RWPE1 (cell line): ENCODE measurements at regions not wholly inside any gene's neighbourhood (a gene's known extent, or its start where the extent isn't known, plus 50 kb on each side); places are given as distances from the start of the nearest gene placed in this dataset.
A peak's percentile ranks its signal among the peaks of the same experiment; 100 is the strongest.

Experiments used
- CTCF ChIA-PET: fragments of 350-600 bp; sonication (Branson Sonifier 250); formaldehyde crosslinking; extraction: SDS; loops from one replicate; lab custom pipeline; 2021; lab: Yijun Ruan, JAX
- POLR2A ChIA-PET: fragments of 400-600 bp; formaldehyde crosslinking; extraction: SDS; loops from one replicate; lab custom pipeline; 2020; ENCODE audit warnings: antibody characterized with exemption; ENCODE audit not compliant: low non-redundant PET; lab: Yijun Ruan, JAX
- DNase-seq: peaks from one replicate; pipeline ENCODE4 v3.0.0; 2012; ENCODE audit warnings: low spot score
- H3K27ac ChIP-seq: fragments of 450-650 bp; 2 replicates; pipeline ENCODE4 v1.5.1; 2017
- CTCF ChIP-seq: fragments of 450-650 bp; conservative IDR thresholded peaks from 2 replicates; pipeline ENCODE4 v1.5.1; 2017; ENCODE audit warnings: low read depth, mild to moderate bottlenecking

- H3K27ac ChIP-seq = no peak overlapping the region
- POLR2A ChIA-PET = interaction anchor here (0.6 kb wide), 1 partner anchor 8 kb away, joined by 3 read pairs; no protein-coding TSS in a partner anchor
- DNase-seq = peak; percentile 32
Measured at GRCh38 chr5:123881759-123882244, 369.8 kb downstream of the CSNK1G3 start.

GRCh38 chr5:123880875-123881274 lies 368.9 kb downstream of the CSNK1G3 start:
- POLR2A ChIA-PET = interaction anchor here (0.6 kb wide), 1 partner anchor 9 kb away, joined by 3 read pairs; no protein-coding TSS in a partner anchor

More at GRCh38 chr5:123881759-123882244, 369.8 kb downstream of the CSNK1G3 start:
- CTCF ChIA-PET = interaction anchor here (0.5 to 1.9 kb wide), 4 partner anchors 11 to 145 kb away, joined by 3 to 5 read pairs (median 4); no protein-coding TSS in a partner anchor
- no peak for TF ChIP-seq CTCF

GRCh38 chr5:123879071-123879470 lies 367.1 kb downstream of the CSNK1G3 start:
- POLR2A ChIA-PET = no interaction called here
- H3K27ac ChIP-seq = no peak overlapping the region
- DNase-seq = no peak
- TF ChIP-seq CTCF = no peak
- CTCF ChIA-PET = no interaction called here

More at GRCh38 chr5:123880875-123881274, 368.9 kb downstream of the CSNK1G3 start:
- no peak for DNase-seq
- no peak for TF ChIP-seq CTCF
- CTCF ChIA-PET = no interaction called here
- no peak overlapping the region for H3K27ac ChIP-seq

GRCh38 chr5:123876276-123876790 lies 364.4 kb downstream of the CSNK1G3 start:
- no peak for DNase-seq
- ChIA-PET CTCF (interaction anchor here (0.5 to 0.6 kb wide), 2 partner anchors 8 to 1422 kb away, joined by 4 read pairs; no protein-coding TSS in a partner anchor), POLR2A (interaction anchor here (0.8 kb wide), 1 partner anchor 16 kb away, joined by 3 read pairs; no protein-coding TSS in a partner anchor)
- no peak for TF ChIP-seq CTCF
- no peak overlapping the region for H3K27ac ChIP-seq

GRCh38 chr5:123875561-123876275 lies 363.7 kb downstream of the CSNK1G3 start:
- no peak overlapping the region for H3K27ac ChIP-seq
- CTCF ChIA-PET = interaction anchor here (0.5 to 0.6 kb wide), 2 partner anchors 521 to 1422 kb away, joined by 3 to 4 read pairs; no protein-coding TSS in a partner anchor
- POLR2A ChIA-PET = no interaction called here
- TF ChIP-seq CTCF = no peak
- no peak for DNase-seq

- POLR2A ChIA-PET = no interaction called here
- no peak for DNase-seq
- no peak for TF ChIP-seq CTCF
- no peak overlapping the region for H3K27ac ChIP-seq
- CTCF ChIA-PET = no interaction called here
Measured at GRCh38 chr5:123874600-123875201, 362.7 kb downstream of the CSNK1G3 start.
